HG03064 (cell line): ENCODE measurements at regions not wholly inside any gene's neighbourhood (a gene's known extent, or its start where the extent isn't known, plus 50 kb on each side); places are given as distances from the start of the nearest gene placed in this dataset.

Source experiments
- ATAC-seq: cut with Tn5 transposase; IDR thresholded peaks from one replicate; pipeline ENCODE4 v1.9.1; 2021; ENCODE audit warnings: low read depth; ENCODE audit not compliant: unreplicated experiment

DNA sequence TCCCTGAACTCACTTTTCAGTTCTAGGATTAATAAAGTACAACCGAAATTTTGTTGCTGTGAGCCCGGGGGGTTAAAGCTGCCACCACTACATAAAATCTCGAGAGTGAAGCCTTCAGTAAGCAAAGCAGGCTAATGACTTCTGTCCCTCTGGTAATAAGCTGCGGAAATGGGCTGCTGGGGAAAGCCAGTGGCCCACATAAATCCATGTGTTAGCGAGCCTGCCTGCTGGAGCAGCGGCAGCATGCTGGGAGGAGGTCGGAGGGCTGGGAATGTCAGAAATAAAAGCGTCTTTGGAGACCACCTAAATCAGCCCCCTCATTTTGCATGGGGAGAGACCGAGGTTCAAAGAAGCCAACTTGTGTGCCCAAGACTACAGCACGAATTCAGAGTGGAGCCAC, 371.7 kb downstream of the TNS1 start:
- ATAC-seq, result no peak

GRCh38 chr2:217629347-217629746, 373.4 kb downstream of the TNS1 start:
- no peak for ATAC-seq

DNA sequence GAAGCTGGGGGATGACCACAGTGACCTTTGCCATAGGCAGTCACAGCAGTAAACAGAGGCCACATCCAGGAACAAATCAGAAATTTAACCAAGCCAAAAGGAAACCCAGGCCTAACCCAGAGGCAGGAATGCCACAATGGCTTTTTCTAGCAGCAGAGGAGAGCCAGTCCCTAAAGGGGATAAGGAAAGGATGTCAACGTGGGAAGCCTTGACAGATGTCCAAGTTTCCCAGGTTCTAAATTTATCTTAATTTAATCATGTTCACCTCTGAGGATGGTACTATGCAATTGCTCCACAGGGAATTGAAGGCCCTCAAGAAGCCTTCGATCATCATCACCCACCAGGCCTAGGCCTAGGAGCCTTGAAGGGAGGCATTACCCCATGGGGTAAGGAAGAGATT, 374.7 kb downstream of the TNS1 start:
- no peak for ATAC-seq

GRCh38 chr2:217626926-217627325, 375.9 kb downstream of the TNS1 start:
- no peak for ATAC-seq

GRCh38 chr2:217625557-217626169, 377.1 kb downstream of the TNS1 start:
- ATAC-seq, result no peak

GRCh38 chr2:217623281-217623912, 379.4 kb downstream of the TNS1 start:
- ATAC-seq, result no peak

DNA sequence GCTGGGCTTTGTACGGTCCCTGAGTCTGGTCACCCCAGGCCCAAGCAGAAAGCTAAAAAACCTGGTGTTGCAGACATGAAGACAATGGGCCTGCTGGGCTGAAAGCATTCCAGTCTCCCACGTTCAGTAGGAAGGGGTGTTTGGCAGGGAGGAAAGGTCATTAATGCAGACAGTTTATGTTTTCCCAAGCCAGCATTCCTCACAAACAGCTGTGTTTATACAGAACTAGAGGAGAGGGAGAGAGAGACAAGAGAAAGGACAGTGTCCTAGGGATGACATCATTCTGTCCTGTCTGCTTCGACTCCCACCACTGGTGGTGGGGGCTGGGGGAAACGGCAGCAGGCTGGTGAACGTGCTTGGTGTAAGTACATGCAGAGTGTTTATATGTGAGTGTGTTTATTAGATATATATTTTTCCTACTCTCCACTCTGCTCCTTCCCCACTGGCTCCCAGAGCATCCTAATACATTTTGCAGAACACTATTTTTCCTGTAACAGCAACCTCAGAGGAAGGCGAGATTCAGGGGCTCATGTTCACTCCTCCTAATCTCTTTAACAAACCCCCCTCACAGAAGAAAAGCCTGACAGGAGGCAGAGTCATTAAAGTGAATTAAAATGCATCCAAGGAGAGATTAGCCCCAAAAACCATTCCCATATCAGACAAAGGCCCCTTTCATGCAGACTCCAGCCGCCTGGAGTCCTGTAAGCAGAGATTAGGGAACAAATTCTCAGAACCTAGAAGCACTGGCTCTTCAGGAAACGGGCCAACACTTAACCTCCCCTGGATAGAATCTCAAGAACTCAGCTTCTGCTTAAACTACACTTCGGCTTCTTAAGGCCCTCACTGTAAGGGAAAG, 380.4 kb downstream of the TNS1 start:
- no peak for ATAC-seq

DNA sequence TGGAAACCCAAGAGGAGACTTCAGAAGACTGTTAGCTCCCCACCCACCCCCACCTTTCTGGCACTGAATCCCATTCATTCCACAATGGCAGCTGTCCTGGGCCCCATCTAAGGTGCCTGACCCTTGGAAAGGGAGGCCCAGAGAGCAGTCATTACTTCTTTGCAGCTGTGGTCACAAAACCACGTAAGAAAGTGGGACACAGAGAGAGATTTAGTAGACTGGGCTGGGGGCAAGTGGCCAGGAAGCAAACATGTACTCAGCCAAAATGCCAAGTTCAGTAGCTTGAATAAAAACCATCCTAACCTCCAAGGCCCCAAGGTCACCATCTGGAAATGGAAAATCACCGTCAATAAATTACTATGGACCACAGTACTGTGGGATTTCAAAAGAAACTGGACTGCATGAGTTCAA, 381.4 kb downstream of the TNS1 start:
- ATAC-seq, result no peak

- ATAC-seq, result no peak
Observed at GRCh38 chr2:217618744-217619143, 384.1 kb downstream of the TNS1 start.

GRCh38 chr2:217617616-217618022, 385.2 kb downstream of the TNS1 start:
- no peak for ATAC-seq

DNA sequence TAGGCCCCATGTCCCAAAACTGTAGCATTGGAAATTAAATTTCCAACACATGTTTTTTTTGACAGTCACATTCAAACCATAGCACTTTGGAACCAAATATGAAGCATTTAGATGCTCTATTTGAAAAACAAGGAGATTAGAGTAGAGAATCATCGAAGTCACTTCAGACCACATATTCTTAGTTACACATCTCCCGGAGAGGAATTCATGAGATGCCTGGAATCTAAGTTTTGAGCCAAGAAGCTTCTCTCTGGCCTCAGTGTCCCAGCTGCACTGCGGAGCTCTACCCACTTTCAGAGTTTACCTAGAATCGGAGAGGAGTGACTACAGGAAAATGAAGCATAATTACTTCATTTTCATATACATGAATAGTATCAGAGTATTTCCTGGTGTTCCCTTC, 385.9 kb downstream of the TNS1 start:
- ATAC-seq, result no peak

GRCh38 chr2:217615171-217615570, 387.6 kb downstream of the TNS1 start:
- no peak for ATAC-seq

- no peak for ATAC-seq
Observed at GRCh38 chr2:217614498-217614897, 388.3 kb downstream of the TNS1 start.

GRCh38 chr2:217614096-217614495, 388.7 kb downstream of the TNS1 start:
- ATAC-seq, result no peak

DNA sequence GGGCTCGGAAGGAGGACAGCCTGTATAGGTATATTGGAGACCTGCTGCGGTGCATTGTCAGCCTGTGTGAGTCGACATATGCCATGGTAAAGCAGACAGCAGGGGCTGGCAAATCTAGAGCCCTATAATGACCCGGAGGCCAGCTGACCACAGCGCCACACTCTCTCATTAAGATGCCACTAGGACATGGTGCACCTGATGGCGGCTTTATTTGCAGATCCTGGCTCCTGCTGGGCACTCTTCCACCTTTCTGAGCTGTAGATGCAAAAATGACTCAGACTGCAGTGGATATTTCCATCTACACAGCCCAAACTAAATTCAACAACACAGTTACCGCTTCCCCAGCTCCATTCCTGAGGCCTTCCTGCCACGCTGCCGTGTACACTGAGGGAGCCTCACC, 389.9 kb downstream of the TNS1 start:
- no peak for ATAC-seq

DNA sequence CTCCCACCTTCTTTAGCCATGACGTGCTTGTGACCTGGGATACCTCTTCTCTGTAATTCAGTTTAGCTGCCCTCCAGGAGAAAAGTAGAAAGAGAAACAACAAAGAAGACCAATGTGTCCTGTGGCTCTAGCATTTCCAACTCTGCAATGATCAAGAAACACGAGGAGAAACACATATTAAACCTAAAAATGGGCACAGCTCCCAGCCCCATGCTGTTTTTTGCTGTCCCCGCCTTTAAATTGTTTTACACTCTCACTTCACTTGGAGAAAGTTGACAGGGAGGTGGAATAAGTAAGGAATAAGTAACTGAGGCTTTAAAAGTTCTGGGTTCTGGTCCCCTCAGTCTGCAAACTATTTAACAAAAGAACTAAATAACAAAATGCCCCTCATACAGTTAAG, 390.6 kb downstream of the TNS1 start:
- no peak for ATAC-seq

- ATAC-seq, result no peak
Observed at GRCh38 chr2:217611626-217612127, 391.1 kb downstream of the TNS1 start.

DNA sequence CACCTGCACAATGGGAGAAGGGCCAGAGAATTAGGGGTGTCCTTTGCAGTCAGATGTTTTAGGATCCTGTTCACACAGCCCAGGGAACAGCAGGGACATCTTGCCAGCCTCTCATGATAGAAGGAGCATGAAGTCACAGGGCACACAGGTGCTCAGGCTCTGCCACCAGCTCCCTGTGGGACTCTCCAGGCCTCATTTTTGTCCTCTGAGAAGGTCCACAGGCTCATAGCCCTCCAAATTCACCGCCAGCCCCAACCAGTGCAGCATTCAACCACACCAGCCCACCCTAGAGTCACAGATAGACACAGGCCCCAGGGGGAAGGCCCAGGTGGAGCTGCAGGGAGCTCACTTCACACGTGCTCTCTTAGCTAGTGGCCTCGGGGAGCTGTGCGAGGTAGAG, 391.7 kb downstream of the TNS1 start:
- no peak for ATAC-seq

DNA sequence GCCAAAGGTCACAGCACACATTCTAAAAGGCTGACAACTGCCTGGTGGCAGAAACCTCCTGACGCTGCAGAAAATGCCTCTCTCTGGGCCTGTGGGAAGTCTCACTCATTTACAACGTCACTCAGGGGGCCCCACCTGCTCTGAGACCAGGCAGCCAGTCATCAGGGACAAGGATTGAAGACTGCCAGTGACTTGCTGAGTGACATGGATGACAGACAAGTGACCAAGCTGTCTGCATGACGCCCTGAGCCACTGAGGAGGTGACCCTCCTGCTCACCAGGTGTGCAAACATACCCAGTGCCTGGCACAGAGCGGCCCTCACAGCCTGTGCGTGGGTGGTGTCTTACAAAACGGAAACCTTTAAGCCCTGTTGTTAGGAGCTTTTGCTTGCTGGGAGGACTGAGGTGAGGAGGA, 392.4 kb downstream of the TNS1 start:
- no peak for ATAC-seq

DNA sequence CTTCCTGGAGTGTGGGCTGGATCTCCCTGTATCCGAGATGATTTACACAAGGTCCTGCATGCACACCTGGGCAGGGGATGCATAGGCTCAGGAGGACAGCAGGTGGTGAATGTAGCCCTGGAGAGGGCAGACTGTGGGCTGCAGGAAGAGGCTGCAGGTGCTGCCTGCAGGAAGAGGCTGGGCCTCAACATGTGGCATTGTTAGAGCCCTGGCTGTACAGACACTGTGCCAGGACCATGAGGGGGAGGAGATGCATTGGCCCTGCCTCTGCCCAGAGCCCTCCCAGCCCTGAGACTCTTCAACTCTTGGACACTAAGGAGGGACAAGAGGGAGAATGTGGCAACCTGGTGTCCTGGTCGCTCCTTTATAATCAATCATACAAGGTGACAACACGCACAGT, 392.8 kb downstream of the TNS1 start:
- ATAC-seq, result no peak

GRCh38 chr2:217606296-217606695, 396.5 kb downstream of the TNS1 start:
- no peak for ATAC-seq
